ENCODE measurements at regions not wholly inside any gene's neighbourhood (a gene's known extent, or its start where the extent isn't known, plus 50 kb on each side); places are given as distances from the start of the nearest gene placed in this dataset.
"Not testable (repeated sequence)": the region's sequence is repeated elsewhere in the genome, so short reads cannot be mapped to it uniquely, and the experiment has no call there.

- ATAC-seq, result not testable (repeated sequence)
Observed at GRCh38 chr18:5830902-5831301, 64.4 kb downstream of the TMEM200C start.

DNA sequence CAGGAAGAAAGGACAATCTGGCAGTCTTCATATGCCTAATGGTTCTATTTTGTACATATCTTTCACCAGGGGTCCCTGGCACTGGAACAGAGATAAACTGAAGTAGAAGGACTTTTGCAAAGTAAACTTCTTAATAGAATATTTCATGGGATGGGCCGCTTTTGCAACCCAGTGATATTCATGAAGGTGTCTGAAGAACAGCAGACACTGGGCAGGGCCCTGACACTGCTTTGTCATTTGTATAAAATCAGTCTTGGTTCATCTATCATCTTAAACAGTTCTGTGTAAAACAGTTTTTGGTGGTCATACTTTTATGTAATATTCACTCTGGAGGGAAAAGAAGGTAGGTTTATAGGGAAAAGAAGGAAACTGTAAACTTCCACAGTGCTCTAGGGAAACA, 66.4 kb downstream of the TMEM200C start:
- ATAC-seq, result no peak

GRCh38 chr18:5825663-5826062, 69.7 kb downstream of the TMEM200C start:
- no peak for ATAC-seq

- ATAC-seq, result no peak
Observed at GRCh38 chr18:5824370-5824984, 70.8 kb downstream of the TMEM200C start.

DNA sequence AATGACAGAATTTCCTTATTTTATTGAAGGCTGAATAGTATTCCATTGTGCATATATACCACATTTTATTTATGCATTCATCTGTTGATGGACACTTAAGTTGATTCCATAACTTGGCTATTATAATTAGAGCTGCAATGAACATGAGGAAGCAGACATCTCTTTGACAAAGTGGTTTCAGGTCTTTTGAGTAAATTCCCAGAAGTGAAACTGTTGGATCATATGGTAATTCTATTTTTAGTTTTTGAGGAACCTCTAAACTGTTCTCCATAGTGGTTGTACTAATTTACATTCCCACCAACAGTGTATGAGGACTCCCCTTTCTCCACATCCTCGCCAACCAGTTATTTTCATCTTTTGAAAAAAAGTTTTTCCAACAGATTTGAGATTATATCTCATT, 77.5 kb downstream of the TMEM200C start:
- ATAC-seq, result no peak

GRCh38 chr18:5806860-5807259, 88.5 kb downstream of the TMEM200C start:
- no peak for ATAC-seq

DNA sequence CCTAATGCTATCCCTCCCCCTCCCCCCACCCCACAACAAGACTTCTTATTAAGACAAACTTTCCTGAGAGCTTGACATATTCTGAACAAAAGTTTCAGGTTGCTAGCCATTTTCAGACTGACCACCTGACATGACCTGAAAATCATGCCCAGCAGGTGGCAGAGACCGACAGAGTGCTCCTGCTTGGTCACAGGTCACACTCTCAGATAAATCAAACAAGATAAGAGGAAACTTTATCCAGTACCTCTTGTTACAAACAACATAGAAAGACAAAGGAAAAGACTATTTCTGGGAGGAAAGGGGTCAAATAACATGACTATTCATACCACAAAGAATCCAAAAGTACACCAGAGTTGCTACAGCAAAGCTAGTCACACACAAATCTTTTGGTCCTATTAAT, 107.4 kb downstream of the TMEM200C start:
- no peak for ATAC-seq

- no peak for ATAC-seq
Observed at GRCh38 chr18:5779922-5780321, 115.4 kb downstream of the TMEM200C start.

DNA sequence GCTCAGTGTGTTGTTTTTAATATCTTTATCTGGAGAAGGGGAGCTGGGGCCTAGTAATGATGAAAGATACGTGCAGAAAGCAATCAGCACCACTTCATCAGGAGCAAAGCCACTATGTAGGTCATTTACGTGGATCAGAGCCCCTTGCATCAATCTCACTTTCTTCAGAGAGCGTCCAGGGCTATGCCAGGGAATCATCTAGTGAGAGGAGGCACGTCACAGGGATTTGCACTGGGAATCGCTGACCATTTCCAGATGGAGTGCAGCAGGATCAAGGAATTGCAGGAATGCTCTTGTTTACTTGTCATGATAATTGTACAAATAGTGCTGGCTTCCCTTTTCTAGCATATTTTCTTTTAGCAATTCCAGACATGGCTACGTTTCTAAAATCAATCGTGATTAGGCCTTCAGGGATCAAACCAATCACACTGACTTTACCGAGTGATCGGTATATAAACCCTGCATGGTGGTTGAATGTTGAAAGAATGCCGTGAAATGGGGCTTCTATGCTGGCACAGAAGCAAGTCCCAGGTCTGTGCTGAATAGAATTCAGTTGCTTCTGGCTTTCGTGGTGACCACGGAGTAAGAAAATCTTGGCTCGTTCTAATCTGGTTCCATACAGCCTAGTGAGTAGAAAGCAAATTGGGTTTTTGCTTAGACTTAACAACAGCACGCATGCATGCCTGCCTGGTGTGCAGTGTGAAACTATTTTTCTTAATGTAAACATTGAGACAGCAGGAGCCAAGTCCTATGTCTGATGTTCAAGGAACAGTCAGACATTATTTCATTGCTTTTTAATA, 122.8 kb downstream of the TMEM200C start:
- no peak for ATAC-seq

- ATAC-seq, result no peak
Observed at GRCh38 chr18:5771343-5771742, 124.0 kb downstream of the TMEM200C start.

GRCh38 chr18:5770176-5770575, 125.1 kb downstream of the TMEM200C start:
- ATAC-seq, result no peak

DNA sequence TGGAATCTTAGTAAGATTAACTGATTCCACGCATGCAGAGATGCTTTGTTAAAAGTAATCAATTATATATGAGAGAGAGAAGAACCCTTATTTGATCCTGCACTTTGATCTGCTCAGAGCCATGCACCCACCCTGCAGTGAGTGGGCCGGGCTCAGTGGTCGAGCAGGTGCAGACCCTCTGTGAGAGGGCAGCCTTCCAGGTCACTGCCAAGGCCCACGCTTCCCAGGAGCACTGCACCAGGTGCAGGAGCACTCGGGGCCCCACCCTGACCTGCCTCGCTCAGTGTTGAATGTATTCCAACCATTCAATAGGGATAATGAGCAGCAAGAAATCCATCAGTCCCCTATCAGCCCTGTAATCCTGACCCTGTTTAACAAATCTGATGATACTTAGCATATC, 126.9 kb downstream of the TMEM200C start:
- ATAC-seq, result no peak

GRCh38 chr18:5759194-5759593, 136.1 kb downstream of the TMEM200C start:
- ATAC-seq, result no peak

GRCh38 chr18:5756823-5757222, 138.5 kb downstream of the TMEM200C start:
- no peak for ATAC-seq

GRCh38 chr18:5747678-5748077, 147.6 kb downstream of the TMEM200C start:
- no peak for ATAC-seq

- ATAC-seq, result no peak
Observed at GRCh38 chr18:5746844-5747243, 148.5 kb downstream of the TMEM200C start.

GRCh38 chr18:5744659-5745058, 150.7 kb downstream of the TMEM200C start:
- no peak for ATAC-seq

- no peak for ATAC-seq
Observed at GRCh38 chr18:5738526-5738925, 156.8 kb downstream of the TMEM200C start.

- ATAC-seq, result no peak
Observed at GRCh38 chr18:5732318-5732717, 163.0 kb downstream of the TMEM200C start.

GRCh38 chr18:5729983-5730699, 165.2 kb downstream of the TMEM200C start:
- ATAC-seq, result no peak

DNA sequence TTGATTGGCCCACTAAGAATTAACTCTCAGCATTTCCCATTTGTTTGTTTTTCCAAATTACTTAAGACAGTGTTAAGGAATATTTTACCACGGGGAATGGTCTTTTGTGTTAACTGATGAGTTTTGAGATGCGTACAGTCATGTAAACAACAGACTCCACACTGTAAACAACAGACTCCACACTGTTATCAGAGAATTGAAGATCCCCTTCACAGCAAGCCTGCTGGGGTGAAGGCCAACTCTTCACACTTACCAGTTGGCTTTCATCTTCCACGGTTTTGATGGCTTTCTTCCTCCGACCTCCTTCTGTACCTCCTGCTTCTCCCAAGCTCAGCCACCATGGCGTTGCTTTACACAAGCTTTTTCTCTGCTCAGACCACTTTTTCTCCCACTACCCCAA, 166.8 kb downstream of the TMEM200C start:
- no peak for ATAC-seq

DNA sequence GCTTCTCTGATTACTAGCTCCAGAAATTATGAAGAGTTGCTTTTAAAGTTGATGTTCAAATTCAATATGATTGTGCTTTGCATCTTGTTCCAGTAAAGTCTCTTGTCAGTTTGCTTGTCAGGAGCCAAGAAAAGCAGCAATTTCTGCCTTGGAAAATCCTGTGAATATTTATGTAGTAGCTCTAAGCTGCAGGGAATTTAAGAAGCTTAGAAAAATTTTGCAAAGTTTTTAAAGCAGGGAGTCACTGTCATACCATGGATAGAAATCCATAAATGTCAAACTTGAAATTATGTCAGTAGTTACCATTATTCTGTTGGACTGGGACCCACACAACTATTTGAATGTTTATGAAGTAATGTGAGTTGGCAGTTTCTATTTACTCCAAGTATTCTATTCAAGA, 169.3 kb downstream of the TMEM200C start:
- ATAC-seq, result no peak

GRCh38 chr18:5721924-5722323, 173.4 kb downstream of the TMEM200C start:
- no peak for ATAC-seq

GRCh38 chr18:5720132-5720531, 175.2 kb downstream of the TMEM200C start:
- no peak for ATAC-seq

All from activated CD4-positive, CD25-positive, alpha-beta regulatory T cell treated with anti-CD3 and anti-CD28 coated beads, Interleukin-2, amount 50 U/mL, for 24 hours (primary cell).